ENCODE measurements at regions not wholly inside any gene's neighbourhood (a gene's known extent, or its start where the extent isn't known, plus 50 kb on each side); places are given as distances from the start of the nearest gene placed in this dataset.

DNA sequence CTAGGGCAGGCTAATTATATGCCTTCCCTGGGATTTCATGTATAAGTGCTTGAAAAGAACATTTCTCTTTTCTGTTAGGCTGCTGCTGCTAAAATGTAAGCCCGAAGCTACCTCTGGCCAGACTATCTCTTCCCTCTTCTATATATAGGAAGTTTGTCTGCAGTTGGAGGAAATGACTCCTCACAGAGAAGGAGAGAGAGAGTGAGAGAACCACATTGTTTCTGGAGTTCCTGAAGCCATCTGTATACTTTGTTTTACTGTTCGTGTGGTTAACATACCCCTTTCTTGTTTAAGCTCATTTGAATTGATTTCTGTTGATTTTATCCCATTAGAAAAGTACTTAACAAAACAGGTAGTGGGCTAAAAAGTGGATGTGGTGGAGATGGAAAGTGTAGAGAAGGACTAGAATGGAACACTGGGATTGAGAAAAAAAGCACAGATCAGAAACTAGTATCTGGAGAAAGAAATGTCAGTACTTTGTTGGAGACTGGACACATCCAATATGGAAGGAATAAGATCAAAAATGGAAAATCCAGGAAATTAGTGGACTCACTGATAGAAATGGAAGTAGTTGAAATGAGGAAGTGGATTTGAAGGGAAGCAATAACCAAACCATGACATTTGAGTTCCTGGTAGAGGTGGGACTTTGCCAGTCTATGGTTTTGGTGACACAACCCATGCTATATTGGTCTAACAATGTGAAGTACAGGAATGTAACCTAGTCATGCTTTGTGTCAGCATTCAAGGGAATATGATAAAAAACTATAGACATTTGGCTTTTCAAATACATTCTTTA lies 112.6 kb downstream of the TMA16 start:
- TF ChIP-seq, protein P1, sequence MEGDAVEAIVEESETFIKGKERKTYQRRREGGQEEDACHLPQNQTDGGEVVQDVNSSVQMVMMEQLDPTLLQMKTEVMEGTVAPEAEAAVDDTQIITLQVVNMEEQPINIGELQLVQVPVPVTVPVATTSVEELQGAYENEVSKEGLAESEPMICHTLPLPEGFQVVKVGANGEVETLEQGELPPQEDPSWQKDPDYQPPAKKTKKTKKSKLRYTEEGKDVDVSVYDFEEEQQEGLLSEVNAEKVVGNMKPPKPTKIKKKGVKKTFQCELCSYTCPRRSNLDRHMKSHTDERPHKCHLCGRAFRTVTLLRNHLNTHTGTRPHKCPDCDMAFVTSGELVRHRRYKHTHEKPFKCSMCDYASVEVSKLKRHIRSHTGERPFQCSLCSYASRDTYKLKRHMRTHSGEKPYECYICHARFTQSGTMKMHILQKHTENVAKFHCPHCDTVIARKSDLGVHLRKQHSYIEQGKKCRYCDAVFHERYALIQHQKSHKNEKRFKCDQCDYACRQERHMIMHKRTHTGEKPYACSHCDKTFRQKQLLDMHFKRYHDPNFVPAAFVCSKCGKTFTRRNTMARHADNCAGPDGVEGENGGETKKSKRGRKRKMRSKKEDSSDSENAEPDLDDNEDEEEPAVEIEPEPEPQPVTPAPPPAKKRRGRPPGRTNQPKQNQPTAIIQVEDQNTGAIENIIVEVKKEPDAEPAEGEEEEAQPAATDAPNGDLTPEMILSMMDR (IDR thresholded peaks at IDR 0.05; ENCODE audit: unreplicated experiment), result no peak
- no peak for DNase-seq (ENCODE audit: unreplicated experiment)
- intact Hi-C loops (cut with micrococcal nuclease), result no loop called here
- Mint-ChIP-seq H3K36me3 (ENCODE audit: insufficient read depth, unreplicated experiment) (no peaks in the 10 kb centered on the region), H3K27me3 (ENCODE audit: insufficient read depth, unreplicated experiment) (no peaks in the 10 kb centered on the region), H3K4me1 (ENCODE audit: insufficient read depth, unreplicated experiment) (no peaks in the 10 kb centered on the region), H3K4me3 (ENCODE audit: unreplicated experiment) (no peak overlapping the region), H3K9me3 (ENCODE audit: unreplicated experiment) (no peaks in the 10 kb centered on the region), H3K27ac (ENCODE audit: low read depth, unreplicated experiment) (no peak overlapping the region)
- CTCF ChIA-PET, result interaction anchor here (0.6 kb wide), 1 partner anchor 310 kb away, joined by 3 read pairs; no protein-coding TSS in a partner anchor
- BruUV-seq (replicated peaks), result no TSS peak
- POLR2A ChIA-PET, result no interaction called here

DNA sequence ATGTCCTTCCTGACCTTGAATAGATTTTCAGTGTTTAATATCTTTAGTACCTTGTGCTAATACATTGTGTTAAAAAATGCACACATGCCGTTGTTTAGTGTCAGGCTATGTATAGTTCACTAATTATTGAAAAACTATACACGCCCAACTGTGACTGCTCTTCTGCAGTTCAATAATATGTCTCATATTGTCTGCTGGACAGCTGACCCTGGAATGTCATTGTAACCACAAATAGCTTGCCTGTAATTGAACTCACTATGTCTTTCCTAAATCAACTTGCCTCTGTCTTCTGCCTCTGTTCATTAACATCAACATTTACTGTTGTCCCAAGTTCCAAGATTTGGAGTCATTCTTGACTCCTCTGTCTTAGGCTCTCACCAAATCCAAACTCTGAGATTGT lies 114.5 kb downstream of the TMA16 start:
- Mint-ChIP-seq H3K27ac (ENCODE audit: low read depth, unreplicated experiment) (no peak overlapping the region), H3K4me1 (ENCODE audit: insufficient read depth, unreplicated experiment) (no peaks in the 10 kb centered on the region), H3K9me3 (ENCODE audit: unreplicated experiment) (no peaks in the 10 kb centered on the region), H3K27me3 (ENCODE audit: insufficient read depth, unreplicated experiment) (no peaks in the 10 kb centered on the region), H3K4me3 (ENCODE audit: unreplicated experiment) (no peak overlapping the region), H3K36me3 (ENCODE audit: insufficient read depth, unreplicated experiment) (no peaks in the 10 kb centered on the region)
- BruUV-seq (replicated peaks), result no TSS peak
- no peak for DNase-seq (ENCODE audit: unreplicated experiment)
- ChIA-PET CTCF (no interaction called here), POLR2A (no interaction called here)
- TF ChIP-seq, protein P1 (IDR thresholded peaks at IDR 0.05; ENCODE audit: unreplicated experiment), result no peak
- intact Hi-C loops (cut with micrococcal nuclease), result no loop called here

DNA sequence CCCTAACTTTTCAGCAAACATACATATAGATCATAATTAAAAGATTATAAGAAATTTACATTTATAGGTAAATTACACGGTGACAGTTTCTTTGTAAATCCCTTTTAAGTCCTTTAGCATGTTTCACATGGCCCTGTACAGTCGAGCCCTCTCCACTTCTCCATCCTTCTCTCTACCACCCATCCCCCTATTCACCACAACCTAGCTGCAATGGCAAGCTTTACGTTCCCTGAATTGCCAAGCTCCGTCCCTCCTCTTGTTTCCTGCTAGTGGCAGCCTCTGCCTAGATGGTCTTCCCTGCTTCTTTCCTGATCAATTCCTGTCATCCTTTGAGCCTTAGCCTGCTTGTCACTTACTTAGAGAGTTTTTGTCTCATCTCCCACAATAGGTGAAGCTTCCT lies 116.2 kb downstream of the TMA16 start:
- POLR2A ChIA-PET, result no interaction called here
- Mint-ChIP-seq H3K36me3 (ENCODE audit: insufficient read depth, unreplicated experiment) (no peaks in the 10 kb centered on the region), H3K27me3 (ENCODE audit: insufficient read depth, unreplicated experiment) (no peaks in the 10 kb centered on the region), H3K27ac (ENCODE audit: low read depth, unreplicated experiment) (no peak overlapping the region), H3K4me1 (ENCODE audit: insufficient read depth, unreplicated experiment) (no peaks in the 10 kb centered on the region), H3K4me3 (ENCODE audit: unreplicated experiment) (no peak overlapping the region), H3K9me3 (ENCODE audit: unreplicated experiment) (no peaks in the 10 kb centered on the region)
- TF ChIP-seq, protein P1 (IDR thresholded peaks at IDR 0.05; ENCODE audit: unreplicated experiment), result no peak
- intact Hi-C loops (cut with micrococcal nuclease), result no loop called here
- CTCF ChIA-PET, result interaction anchor here (0.7 to 1.5 kb wide), 2 partner anchors 55 to 1117 kb away, joined by 3 to 4 read pairs; no protein-coding TSS in a partner anchor
- BruUV-seq (replicated peaks), result no TSS peak
- no peak for DNase-seq (ENCODE audit: unreplicated experiment)

DNA sequence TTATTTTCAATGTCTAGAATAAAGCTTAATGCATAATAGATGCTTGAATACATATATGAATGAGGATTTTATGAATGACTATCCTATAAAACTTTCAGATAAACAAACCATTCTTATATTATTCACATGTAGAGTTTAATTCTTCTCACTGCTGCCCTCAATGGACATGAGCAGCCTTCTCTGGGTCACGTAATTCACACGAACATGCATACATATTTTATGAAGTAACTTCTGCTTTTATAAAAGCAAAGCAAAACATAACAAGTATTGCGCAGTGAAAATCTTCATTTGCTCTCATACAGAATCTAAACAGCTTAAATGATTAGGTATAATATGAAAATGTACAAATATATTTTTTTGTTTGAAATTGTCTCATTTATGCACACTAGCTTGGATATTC lies 116.7 kb downstream of the TMA16 start:
- Mint-ChIP-seq H3K4me1 (ENCODE audit: insufficient read depth, unreplicated experiment) (no peaks in the 10 kb centered on the region), H3K27me3 (ENCODE audit: insufficient read depth, unreplicated experiment) (no peaks in the 10 kb centered on the region), H3K4me3 (ENCODE audit: unreplicated experiment) (no peak overlapping the region)

More for the DNA sequence above, 116.7 kb downstream of the TMA16 start:
- TF ChIP-seq, protein P1 (IDR thresholded peaks at IDR 0.05; ENCODE audit: unreplicated experiment), result no peak
- POLR2A ChIA-PET, result no interaction called here
- Mint-ChIP-seq H3K36me3 (ENCODE audit: insufficient read depth, unreplicated experiment) (no peaks in the 10 kb centered on the region), H3K27ac (ENCODE audit: low read depth, unreplicated experiment) (no peak overlapping the region), H3K9me3 (ENCODE audit: unreplicated experiment) (no peaks in the 10 kb centered on the region)
- intact Hi-C loops (cut with micrococcal nuclease), result no loop called here
- CTCF ChIA-PET, result interaction anchor here (0.7 to 1.5 kb wide), 2 partner anchors 56 to 1116 kb away, joined by 3 to 4 read pairs; no protein-coding TSS in a partner anchor
- DNase-seq (ENCODE audit: unreplicated experiment), result no peak
- no TSS peak for BruUV-seq (replicated peaks)

Measured in MCF 10A (cell line).